Fibroblast of the aortic adventitia (primary cell): ENCODE measurements at regions not wholly inside any gene's neighbourhood (a gene's known extent, or its start where the extent isn't known, plus 50 kb on each side); places are given as distances from the start of the nearest gene placed in this dataset.

Experiments used
- DNase-seq: peaks from one replicate; pipeline ENCODE4 v3.0.0-alpha.2; 2010; ENCODE audit warnings: low read depth
- H3K4me3 ChIP-seq: 2 replicates; pipeline ENCODE4 v1.5.1; 2011; ENCODE audit warnings: low read depth, mild to moderate bottlenecking, control low read depth, low read length, moderate library complexity
- TF ChIP-seq, protein P1 (sequence below): IDR thresholded peaks from 2 replicates; pipeline ENCODE4 v1.5.1; 2011; ENCODE audit warnings: mild to moderate bottlenecking, low read length, control low read depth, inconsistent platforms; ENCODE audit not compliant: insufficient read depth

DNA sequence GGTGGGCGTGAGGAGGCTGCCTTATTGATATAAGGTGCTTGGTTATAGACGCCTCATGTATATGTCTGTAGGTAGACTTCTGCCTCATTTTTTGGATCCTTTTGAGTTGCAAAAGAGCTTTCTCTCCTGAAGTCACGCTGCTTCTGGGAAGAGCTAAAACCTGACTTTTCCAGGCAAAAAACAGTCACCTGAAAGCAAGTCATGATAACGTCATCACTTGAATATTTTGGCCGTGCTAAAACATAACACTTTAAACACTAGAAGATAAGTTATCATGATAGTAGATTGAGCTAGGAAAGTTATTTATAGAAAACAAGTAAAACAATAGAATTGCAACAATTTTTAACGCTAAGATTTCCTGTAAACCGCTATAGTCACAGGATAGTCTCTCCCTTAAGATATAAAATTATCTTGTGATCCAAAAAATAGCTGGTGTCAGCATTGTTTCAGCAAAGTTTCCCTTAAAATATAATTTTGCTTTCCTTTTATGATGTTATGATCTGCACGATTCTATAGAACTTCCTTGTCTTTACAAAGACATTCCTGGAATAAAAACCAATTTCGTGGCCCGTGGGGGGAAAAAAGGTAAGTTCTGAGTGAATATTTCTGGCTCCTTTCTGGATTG lies 69.0 kb upstream of the AKAP12 start:
- no peak overlapping the region for H3K4me3 ChIP-seq
- TF ChIP-seq, protein P1, sequence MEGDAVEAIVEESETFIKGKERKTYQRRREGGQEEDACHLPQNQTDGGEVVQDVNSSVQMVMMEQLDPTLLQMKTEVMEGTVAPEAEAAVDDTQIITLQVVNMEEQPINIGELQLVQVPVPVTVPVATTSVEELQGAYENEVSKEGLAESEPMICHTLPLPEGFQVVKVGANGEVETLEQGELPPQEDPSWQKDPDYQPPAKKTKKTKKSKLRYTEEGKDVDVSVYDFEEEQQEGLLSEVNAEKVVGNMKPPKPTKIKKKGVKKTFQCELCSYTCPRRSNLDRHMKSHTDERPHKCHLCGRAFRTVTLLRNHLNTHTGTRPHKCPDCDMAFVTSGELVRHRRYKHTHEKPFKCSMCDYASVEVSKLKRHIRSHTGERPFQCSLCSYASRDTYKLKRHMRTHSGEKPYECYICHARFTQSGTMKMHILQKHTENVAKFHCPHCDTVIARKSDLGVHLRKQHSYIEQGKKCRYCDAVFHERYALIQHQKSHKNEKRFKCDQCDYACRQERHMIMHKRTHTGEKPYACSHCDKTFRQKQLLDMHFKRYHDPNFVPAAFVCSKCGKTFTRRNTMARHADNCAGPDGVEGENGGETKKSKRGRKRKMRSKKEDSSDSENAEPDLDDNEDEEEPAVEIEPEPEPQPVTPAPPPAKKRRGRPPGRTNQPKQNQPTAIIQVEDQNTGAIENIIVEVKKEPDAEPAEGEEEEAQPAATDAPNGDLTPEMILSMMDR, result no peak
- DNase-seq, result peak; percentile 29

DNA sequence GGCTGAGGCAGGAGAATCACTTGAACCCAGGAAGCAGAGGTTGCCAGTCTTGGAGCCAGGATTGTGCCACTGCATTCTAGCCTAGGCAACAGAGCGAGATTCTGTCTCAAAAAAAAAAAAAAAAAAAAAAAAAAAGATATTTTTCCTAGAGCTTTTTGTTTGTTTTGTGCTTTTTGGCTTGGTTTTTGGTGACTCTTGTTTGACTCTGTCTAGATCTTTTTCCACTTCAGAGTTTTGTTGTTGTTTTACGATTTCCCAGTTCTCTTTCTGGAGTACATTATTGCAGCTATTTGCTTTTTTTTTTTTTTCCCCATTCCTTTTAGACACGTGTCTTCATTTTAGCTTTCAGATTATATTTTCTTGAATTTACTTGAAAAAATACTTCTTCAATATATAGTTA lies 67.0 kb upstream of the AKAP12 start:
- DNase-seq, result no peak
- no peak overlapping the region for H3K4me3 ChIP-seq
- TF ChIP-seq, protein P1, result no peak

DNA sequence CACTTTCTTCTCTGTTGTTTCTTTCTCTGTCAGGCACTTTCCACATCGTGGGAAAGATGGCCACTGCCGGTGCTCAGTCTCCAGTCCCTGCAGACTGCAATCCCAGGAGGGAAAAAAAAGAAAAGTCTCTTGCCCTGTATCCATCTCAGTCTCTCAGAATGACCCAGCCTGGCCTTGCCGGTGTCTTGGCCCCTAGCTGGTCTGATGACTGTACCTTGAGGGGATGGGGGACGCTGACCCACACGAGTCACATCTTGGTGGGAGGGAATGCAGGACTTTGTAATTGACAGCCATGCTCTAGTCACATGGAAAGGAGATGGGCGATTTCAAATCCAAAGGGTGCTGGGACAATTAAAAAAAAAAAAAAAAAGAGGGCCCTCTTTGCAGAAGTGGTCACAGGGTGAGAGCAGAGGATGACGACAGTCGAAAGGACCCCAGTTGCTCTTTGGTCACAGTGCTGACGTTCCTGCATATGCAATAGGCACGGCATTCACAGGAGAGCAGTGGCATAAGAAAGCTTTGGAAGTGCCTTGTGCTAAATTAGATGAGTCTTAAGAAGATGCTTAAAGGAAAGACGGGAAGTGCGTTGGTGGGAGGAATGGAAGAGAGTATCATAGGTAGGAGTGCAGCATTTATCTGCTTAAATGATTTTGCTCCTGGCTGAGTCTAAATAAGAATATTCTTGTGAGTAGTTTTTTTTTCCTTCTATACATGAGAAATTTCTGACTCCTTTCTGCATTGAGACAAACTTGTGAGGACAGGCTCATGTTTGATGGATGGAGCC lies 63.9 kb upstream of the AKAP12 start:
- TF ChIP-seq, protein P1, result no peak
- DNase-seq, result no peak
- H3K4me3 ChIP-seq, result no peak overlapping the region

DNA sequence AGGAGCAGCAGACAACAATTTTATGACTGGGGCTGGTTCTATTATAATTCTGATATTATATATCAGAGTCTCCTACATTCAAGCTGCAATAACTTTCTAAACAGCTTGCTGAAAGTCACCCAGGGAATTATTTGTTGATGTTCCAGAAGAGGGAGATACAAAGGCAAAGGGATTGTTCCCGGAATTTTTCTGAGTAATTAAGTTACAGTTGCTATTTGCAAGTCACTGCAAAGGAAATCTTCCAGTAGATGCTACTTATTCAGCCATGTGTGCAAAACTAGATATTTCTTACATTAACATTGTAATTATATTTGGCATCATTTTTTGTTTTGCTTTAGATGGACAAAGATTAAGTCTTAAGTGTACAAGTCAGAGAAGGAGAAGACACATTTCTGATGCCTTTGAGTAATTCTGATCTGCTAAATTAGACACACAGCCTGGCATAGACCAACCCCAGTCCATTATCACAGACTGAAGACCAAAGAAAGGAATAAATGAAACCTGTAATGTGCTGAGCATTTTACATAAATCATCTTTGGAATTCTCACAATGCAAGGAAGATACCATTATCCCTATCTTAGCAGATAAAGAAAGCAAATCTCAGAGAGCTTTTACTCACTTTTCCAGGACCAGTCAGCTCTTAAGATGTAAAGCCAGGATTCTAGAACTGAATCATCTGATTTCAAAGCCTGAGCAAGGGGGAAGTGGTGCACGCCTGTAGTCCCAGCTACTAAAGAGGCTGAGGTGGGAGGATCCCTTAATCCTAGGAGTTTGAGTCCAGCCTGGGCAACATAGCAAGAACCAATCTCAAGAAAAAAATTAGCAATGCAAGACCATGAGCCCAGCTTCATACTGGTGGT lies 62.6 kb upstream of the AKAP12 start:
- H3K4me3 ChIP-seq, result no peak overlapping the region
- TF ChIP-seq, protein P1, result no peak
- DNase-seq, result peak; percentile 46

DNA sequence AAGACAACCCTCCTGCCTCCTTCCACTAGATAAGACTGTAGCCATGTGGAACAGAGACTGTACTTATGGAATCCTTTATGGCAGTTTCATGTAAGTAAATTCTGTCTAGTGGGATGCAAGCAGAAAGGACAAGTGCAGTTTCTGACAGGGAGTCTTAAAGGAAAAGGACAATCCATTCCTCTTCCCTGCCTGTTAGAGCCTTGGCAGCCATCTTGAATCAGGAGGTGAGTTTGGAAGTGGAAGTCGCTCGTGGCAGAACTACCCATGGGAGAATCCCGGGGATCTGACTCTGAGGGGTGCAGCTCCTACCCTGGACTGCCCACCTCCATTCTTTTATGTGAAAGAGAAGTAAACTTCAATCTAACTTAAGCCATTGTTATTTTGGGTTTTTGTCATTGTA lies 61.4 kb upstream of the AKAP12 start:
- no peak overlapping the region for H3K4me3 ChIP-seq
- DNase-seq, result no peak
- TF ChIP-seq, protein P1, result no peak

DNA sequence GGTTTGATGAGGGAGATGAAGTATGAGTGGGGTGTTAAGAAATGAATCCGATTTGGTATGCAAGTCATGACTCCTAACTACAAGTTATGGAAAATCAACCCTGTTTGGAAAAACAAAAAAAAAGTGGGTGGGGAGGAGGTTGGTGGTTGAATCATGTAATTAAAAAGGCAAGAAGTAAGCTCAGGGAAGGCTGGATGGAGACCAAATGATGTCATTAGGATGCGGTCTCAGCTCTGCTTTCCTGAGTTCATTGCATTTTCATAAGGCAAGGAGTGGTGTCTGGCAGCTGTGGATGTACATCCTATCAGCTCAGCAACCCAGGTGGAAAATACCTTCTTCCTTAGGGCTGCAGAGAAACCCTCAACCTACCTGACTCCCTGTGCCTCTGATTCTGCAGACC lies 60.4 kb upstream of the AKAP12 start:
- H3K4me3 ChIP-seq, result no peak overlapping the region
- TF ChIP-seq, protein P1, result no peak
- DNase-seq, result peak; percentile 70
